ENCODE measurements at regions not wholly inside any gene's neighbourhood (a gene's known extent, or its start where the extent isn't known, plus 50 kb on each side); places are given as distances from the start of the nearest gene placed in this dataset.
"Not testable (repeated sequence)": the region's sequence is repeated elsewhere in the genome, so short reads cannot be mapped to it uniquely, and the experiment has no call there.

DNA sequence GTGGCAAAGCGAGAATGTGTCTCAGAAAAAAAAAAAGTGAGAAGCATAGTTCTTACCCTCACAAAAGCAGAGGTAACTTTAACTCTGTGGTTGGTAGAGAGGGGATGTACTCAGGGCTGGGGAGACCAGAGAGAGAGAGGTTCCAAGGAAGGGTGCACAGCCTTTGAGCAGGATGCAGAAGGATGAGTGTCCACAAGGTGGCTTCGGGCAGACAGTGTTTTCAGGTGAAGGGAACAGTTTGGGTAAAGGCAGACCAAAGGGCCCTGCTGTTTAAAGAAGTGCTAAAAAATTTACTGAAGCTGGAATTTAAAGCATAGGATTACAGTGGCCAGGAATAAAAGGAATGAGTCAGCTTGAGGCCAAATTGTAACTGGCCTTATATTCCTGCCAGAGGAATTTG, 2240.6 kb downstream of the EPHA3 start:
- not testable (repeated sequence) for FAIRE-seq; DNase-seq (ENCODE audit: insufficient read length, low spot score)

DNA sequence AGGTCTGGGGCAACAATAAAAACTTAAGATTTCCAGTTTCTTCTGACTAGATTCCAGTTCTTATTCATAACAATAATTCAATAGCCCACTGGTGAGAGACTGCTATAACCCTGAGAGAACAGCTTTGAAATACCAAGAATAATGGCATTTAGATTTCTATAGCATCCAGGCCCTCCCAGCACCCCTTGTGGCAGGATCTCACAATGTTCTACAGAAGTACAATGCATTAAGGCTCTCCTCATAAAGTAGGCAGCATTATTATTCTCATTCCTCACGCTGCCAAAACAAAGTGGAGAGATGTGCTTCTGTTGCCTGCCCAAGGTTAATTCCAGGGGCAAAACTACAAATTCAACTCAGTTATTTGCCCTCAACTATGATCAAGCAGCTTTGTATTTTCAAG, 2241.7 kb downstream of the EPHA3 start:
- not testable (repeated sequence) for FAIRE-seq

GRCh38 chr3:91352161-91352560, 2244.7 kb downstream of the EPHA3 start:
- DNase-seq (ENCODE audit: insufficient read length, low spot score); FAIRE-seq: not testable (repeated sequence)

More for the DNA sequence above, 2241.7 kb downstream of the EPHA3 start:
- not testable (repeated sequence) for DNase-seq (ENCODE audit: insufficient read length, low spot score)

DNA sequence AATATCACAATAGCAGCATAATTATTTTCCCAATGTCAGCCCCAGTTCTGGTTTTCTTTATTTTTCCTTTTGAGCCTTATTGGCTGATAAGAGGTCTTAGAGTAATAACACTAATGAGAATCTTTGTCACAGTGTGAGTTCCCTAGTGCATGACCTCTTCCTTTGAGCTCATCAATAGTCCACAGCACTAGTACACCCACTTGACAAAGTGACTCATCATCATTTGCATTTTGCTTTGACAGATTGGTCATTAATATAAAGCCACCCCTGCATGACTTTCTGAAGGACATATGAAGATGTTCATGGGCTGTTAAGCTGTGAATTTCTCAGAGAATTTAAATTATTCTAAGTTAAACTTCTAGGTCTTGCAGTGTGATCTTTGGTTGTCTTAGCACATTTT, 2251.9 kb downstream of the EPHA3 start:
- not testable (repeated sequence) for DNase-seq (ENCODE audit: insufficient read length, low spot score); FAIRE-seq

GRCh38 chr3:91383100-91383894, 2275.9 kb downstream of the EPHA3 start:
- FAIRE-seq; DNase-seq (ENCODE audit: insufficient read length, low spot score): not testable (repeated sequence)

GRCh38 chr3:91403938-91404337, 2296.5 kb downstream of the EPHA3 start:
- not testable (repeated sequence) for FAIRE-seq; DNase-seq (ENCODE audit: insufficient read length, low spot score)

DNA sequence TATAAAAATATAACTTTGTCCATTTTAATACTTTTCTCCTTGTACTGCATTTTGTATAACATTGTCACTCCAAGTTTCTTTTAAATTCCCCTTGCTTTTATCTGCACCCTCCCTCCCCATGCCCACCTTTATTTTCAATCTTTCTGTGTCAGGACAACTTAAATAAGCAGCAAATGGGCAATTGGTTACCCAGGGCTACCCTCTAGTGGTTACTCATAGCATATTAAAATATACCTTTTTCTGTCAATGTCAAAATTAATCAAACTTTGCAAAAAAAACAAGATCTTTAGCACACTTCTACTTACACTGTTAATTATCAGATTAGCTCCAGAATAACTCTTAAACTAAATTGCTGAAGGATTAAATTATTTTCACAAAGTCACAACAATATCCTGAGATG, 2334.6 kb downstream of the EPHA3 start:
- not testable (repeated sequence) for FAIRE-seq; DNase-seq (ENCODE audit: insufficient read length, low spot score)

- FAIRE-seq; DNase-seq (ENCODE audit: insufficient read length, low spot score): not testable (repeated sequence)
These were observed 2335.1 kb downstream of the EPHA3 start for GRCh38 chr3:91442483-91442882.

GRCh38 chr3:91448379-91448778, 2341.0 kb downstream of the EPHA3 start:
- not testable (repeated sequence) for FAIRE-seq; DNase-seq (ENCODE audit: insufficient read length, low spot score)

- FAIRE-seq; DNase-seq (ENCODE audit: insufficient read length, low spot score): not testable (repeated sequence)
These were observed 2359.1 kb downstream of the EPHA3 start for GRCh38 chr3:91466517-91466916.

DNA sequence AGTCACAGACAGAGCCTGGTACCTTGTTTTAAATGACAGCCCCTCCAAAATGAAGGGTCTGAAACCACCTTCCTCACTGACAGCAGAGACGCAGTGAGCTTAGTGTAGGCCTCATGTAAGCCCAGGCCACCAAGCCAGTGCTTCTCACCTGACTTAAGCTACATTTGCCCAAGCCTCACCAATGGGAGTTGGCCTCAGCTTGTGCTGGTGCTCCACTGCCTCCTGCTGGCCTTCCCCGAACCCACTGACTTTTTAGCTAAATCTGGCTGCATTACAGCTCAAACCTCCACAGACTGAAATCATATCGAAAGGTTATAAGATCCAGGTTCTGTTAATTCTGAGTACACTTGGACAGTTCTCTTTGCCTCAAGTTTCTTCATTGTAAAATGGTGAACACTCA, 2361.8 kb downstream of the EPHA3 start:
- not testable (repeated sequence) for DNase-seq (ENCODE audit: insufficient read length, low spot score)

GRCh38 chr3:91485026-91485425, 2377.6 kb downstream of the EPHA3 start:
- DNase-seq (ENCODE audit: insufficient read length, low spot score): peak; percentile 0
- FAIRE-seq: not testable (repeated sequence)

More for the DNA sequence above, 2361.8 kb downstream of the EPHA3 start:
- FAIRE-seq: not testable (repeated sequence)

- FAIRE-seq; DNase-seq (ENCODE audit: insufficient read length, low spot score): not testable (repeated sequence)
These were observed 2378.5 kb downstream of the EPHA3 start for GRCh38 chr3:91485891-91486290.

- not testable (repeated sequence) for DNase-seq (ENCODE audit: insufficient read length, low spot score)
These were observed 2390.3 kb downstream of the EPHA3 start for GRCh38 chr3:91497712-91498111.

GRCh38 chr3:91499850-91500249, 2392.4 kb downstream of the EPHA3 start:
- not testable (repeated sequence) for DNase-seq (ENCODE audit: insufficient read length, low spot score); FAIRE-seq

More at GRCh38 chr3:91497712-91498111, 2390.3 kb downstream of the EPHA3 start:
- not testable (repeated sequence) for FAIRE-seq

DNA sequence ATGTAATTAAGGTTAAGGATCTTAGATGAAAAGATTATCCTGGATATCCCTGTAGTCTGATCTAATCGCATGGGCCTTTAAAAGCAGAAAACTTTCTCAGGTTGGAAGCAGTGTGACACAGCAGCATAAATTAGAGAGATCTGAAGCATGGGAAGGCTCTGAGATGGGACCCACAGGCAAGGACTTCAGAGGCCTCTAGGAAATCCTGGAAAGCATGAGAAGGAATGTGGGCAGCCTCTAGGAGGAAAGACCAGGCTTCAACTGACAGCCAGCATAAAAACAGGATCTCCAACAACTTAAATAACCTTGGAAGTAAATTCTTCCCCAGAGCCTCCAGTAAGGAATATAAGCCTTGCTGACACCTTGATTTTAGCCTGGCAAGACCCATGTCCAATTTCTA, 2397.5 kb downstream of the EPHA3 start:
- DNase-seq (ENCODE audit: insufficient read length, low spot score); FAIRE-seq: not testable (repeated sequence)
